ENCODE measurements at regions not wholly inside any gene's neighbourhood (a gene's known extent, or its start where the extent isn't known, plus 50 kb on each side); places are given as distances from the start of the nearest gene placed in this dataset.
A peak's percentile ranks its signal among the peaks of the same experiment; 100 is the strongest.

GRCh38 chr1:14363707-14364413 lies 234.6 kb upstream of the KAZN start:
- peak; percentile 21 to 49 (median 31) for TF ChIP-seq CTCF (optimal IDR thresholded peaks at IDR 0.05 in 1 of 3, IDR thresholded peaks at IDR 0.05 in 1 of 3, conservative IDR thresholded peaks at IDR 0.05 in 1 of 3; ENCODE audit: extremely low read depth in 1 of 3, insufficient read depth in 2 of 3, low read length in 3 of 3)
- TF ChIP-seq EZH2 (IDR thresholded peaks at IDR 0.05; ENCODE audit: low read length) = no peak
